NCI-H2171 treated with DMSO at 0.1 percent for 48 hours (cell line): ENCODE measurements at regions not wholly inside any gene's neighbourhood (a gene's known extent, or its start where the extent isn't known, plus 50 kb on each side); places are given as distances from the start of the nearest gene placed in this dataset.

Source experiments
- DNase-seq: peaks from one replicate; lab custom pipeline; 2025; lab: John Stamatoyannopoulos, UW

- DNase-seq = no peak
Observed at GRCh38 chr15:27619204-27619603, 479.9 kb downstream of the OCA2 start.

GRCh38 chr15:27617013-27617412 is 482.1 kb downstream of the OCA2 start:
- no peak for DNase-seq

- DNase-seq = no peak
Observed at GRCh38 chr15:27608248-27608647, 490.9 kb downstream of the OCA2 start.

- DNase-seq = no peak
Observed at GRCh38 chr15:27601239-27601960, 497.7 kb downstream of the OCA2 start.

- no peak for DNase-seq
Observed at GRCh38 chr15:27599034-27599433, 500.1 kb downstream of the OCA2 start.

GRCh38 chr15:27598251-27599009 is 500.7 kb downstream of the OCA2 start:
- no peak for DNase-seq

- DNase-seq = no peak
Observed at GRCh38 chr15:27595211-27595610, 503.9 kb downstream of the OCA2 start.

GRCh38 chr15:27592036-27592760 is 506.9 kb downstream of the OCA2 start:
- no peak for DNase-seq
